ENCODE measurements at regions not wholly inside any gene's neighbourhood (a gene's known extent, or its start where the extent isn't known, plus 50 kb on each side); places are given as distances from the start of the nearest gene placed in this dataset.
"Not testable (repeated sequence)": the region's sequence is repeated elsewhere in the genome, so short reads cannot be mapped to it uniquely, and the experiment has no call there.

- H3K27ac ChIP-seq, result no peak overlapping the region
- TF ChIP-seq, protein P1, sequence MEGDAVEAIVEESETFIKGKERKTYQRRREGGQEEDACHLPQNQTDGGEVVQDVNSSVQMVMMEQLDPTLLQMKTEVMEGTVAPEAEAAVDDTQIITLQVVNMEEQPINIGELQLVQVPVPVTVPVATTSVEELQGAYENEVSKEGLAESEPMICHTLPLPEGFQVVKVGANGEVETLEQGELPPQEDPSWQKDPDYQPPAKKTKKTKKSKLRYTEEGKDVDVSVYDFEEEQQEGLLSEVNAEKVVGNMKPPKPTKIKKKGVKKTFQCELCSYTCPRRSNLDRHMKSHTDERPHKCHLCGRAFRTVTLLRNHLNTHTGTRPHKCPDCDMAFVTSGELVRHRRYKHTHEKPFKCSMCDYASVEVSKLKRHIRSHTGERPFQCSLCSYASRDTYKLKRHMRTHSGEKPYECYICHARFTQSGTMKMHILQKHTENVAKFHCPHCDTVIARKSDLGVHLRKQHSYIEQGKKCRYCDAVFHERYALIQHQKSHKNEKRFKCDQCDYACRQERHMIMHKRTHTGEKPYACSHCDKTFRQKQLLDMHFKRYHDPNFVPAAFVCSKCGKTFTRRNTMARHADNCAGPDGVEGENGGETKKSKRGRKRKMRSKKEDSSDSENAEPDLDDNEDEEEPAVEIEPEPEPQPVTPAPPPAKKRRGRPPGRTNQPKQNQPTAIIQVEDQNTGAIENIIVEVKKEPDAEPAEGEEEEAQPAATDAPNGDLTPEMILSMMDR (IDR thresholded peaks at IDR 0.05; ENCODE audit: poor library complexity), result no peak
- TF ChIP-seq EZH2 (IDR thresholded peaks at IDR 0.05; ENCODE audit: borderline replicate concordance) (no peak), EZH2phosphoT487 (IDR thresholded peaks at IDR 0.05; ENCODE audit: low read depth, severe bottlenecking, unreplicated experiment) (no peak)
- H3K79me2 ChIP-seq, result no peaks in the 10 kb centered on the region
- no peaks in the 10 kb centered on the region for H3K27me3 ChIP-seq
- no peak overlapping the region for H3K4me3 ChIP-seq
- no peaks in the 10 kb centered on the region for H3K36me3 ChIP-seq (replicated peaks; ENCODE audit: insufficient read depth, low read depth)
- H3K4me1 ChIP-seq (ENCODE audit: insufficient read depth), result peaks cover 8% of the 10 kb centered on the region
- H3K9me2 ChIP-seq (replicated peaks; ENCODE audit: insufficient read depth), result no peaks in the 10 kb centered on the region
- H3K4me2 ChIP-seq, result no peak overlapping the region
- WGBS (ENCODE audit: low lambda C conversion rate, missing lambda C conversion rate), result 96% methylated on average over 1 of the region's 1 CpG
- DNase-seq (ENCODE audit: low spot score), result no peak
- H4K20me1 ChIP-seq (ENCODE audit: insufficient read depth, poor library complexity, severe bottlenecking), result no peaks in the 10 kb centered on the region
- no peak overlapping the region for H2AFZ ChIP-seq
- no peaks in the 10 kb centered on the region for H3K9me3 ChIP-seq (ENCODE audit: low read depth)
These were observed 133.7 kb downstream of the TENT5C start for GRCh38 chr1:117739504-117739903.

DNA sequence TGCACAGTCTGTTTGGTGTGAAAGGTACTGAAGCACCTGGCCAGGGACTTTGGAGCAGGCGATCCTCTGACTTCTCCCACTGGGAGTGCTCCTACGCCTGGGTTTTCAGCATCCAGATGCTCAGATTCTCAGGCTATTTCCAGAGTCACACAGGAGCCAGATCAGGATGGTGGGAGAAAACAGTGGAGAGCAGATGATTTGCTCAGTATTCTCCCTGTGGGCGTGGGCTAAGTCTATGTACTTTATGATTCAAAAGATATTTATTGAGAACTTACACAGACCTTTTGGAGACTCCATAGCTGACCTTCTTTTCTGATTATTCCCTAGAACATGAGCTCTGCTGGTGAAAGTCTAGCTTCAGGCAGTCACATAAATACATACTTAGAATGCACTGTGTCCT, 134.6 kb downstream of the TENT5C start:
- H3K4me2 ChIP-seq, result no peak overlapping the region
- no peaks in the 10 kb centered on the region for H3K4me1 ChIP-seq (ENCODE audit: insufficient read depth)
- no peaks in the 10 kb centered on the region for H3K9me2 ChIP-seq (replicated peaks; ENCODE audit: insufficient read depth)
- no peaks in the 10 kb centered on the region for H4K20me1 ChIP-seq (ENCODE audit: insufficient read depth, poor library complexity, severe bottlenecking)
- H3K36me3 ChIP-seq (replicated peaks; ENCODE audit: insufficient read depth, low read depth), result no peaks in the 10 kb centered on the region
- H3K27me3 ChIP-seq, result no peaks in the 10 kb centered on the region
- no peak overlapping the region for H3K27ac ChIP-seq
- 60% methylated on average over 3 of the region's 3 CpGs for WGBS (ENCODE audit: low lambda C conversion rate, missing lambda C conversion rate)
- no peaks in the 10 kb centered on the region for H3K79me2 ChIP-seq
- peak overlapping the region; percentile 28 for H2AFZ ChIP-seq
- peaks cover 4% of the 10 kb centered on the region for H3K9me3 ChIP-seq (ENCODE audit: low read depth)
- TF ChIP-seq EZH2phosphoT487 (IDR thresholded peaks at IDR 0.05; ENCODE audit: low read depth, severe bottlenecking, unreplicated experiment), result no peak
- TF ChIP-seq EZH2 (IDR thresholded peaks at IDR 0.05; ENCODE audit: borderline replicate concordance), result no peak
- TF ChIP-seq, protein P1 (IDR thresholded peaks at IDR 0.05; ENCODE audit: poor library complexity), result no peak
- DNase-seq (ENCODE audit: low spot score), result no peak
- no peak overlapping the region for H3K4me3 ChIP-seq

- not testable (repeated sequence) for H3K36me3 ChIP-seq (replicated peaks; ENCODE audit: insufficient read depth, low read depth); H3K9me2 ChIP-seq (replicated peaks; ENCODE audit: insufficient read depth); H3K27ac ChIP-seq; H2AFZ ChIP-seq; H3K79me2 ChIP-seq; H3K27me3 ChIP-seq; H3K4me3 ChIP-seq; DNase-seq (ENCODE audit: low spot score); H3K9me3 ChIP-seq (ENCODE audit: low read depth); H3K4me2 ChIP-seq; H3K4me1 ChIP-seq (ENCODE audit: insufficient read depth); H4K20me1 ChIP-seq (ENCODE audit: insufficient read depth, poor library complexity, severe bottlenecking)
These were observed 140.7 kb downstream of the TENT5C start for GRCh38 chr1:117746565-117746964.

- no peaks in the 10 kb centered on the region for H3K79me2 ChIP-seq
- H3K27me3 ChIP-seq, result no peaks in the 10 kb centered on the region
- no peak overlapping the region for H3K4me3 ChIP-seq
- 87% methylated on average over 2 of the region's 2 CpGs for WGBS (ENCODE audit: low lambda C conversion rate, missing lambda C conversion rate)
- no peaks in the 10 kb centered on the region for H3K4me1 ChIP-seq (ENCODE audit: insufficient read depth)
- H4K20me1 ChIP-seq (ENCODE audit: insufficient read depth, poor library complexity, severe bottlenecking), result no peaks in the 10 kb centered on the region
- no peak for DNase-seq (ENCODE audit: low spot score)
- no peak overlapping the region for H3K27ac ChIP-seq
- no peaks in the 10 kb centered on the region for H3K9me2 ChIP-seq (replicated peaks; ENCODE audit: insufficient read depth)
- no peak overlapping the region for H3K4me2 ChIP-seq
- no peaks in the 10 kb centered on the region for H3K36me3 ChIP-seq (replicated peaks; ENCODE audit: insufficient read depth, low read depth)
- TF ChIP-seq EZH2 (IDR thresholded peaks at IDR 0.05; ENCODE audit: borderline replicate concordance) (no peak), EZH2phosphoT487 (IDR thresholded peaks at IDR 0.05; ENCODE audit: low read depth, severe bottlenecking, unreplicated experiment) (no peak)
- TF ChIP-seq, protein P1 (IDR thresholded peaks at IDR 0.05; ENCODE audit: poor library complexity), result no peak
- peaks cover 4% of the 10 kb centered on the region for H3K9me3 ChIP-seq (ENCODE audit: low read depth)
- no peak overlapping the region for H2AFZ ChIP-seq
These were observed 141.8 kb downstream of the TENT5C start for GRCh38 chr1:117747605-117748004.

Data from hepatocyte (in vitro differentiated cells).